ENCODE measurements at regions not wholly inside any gene's neighbourhood (a gene's known extent, or its start where the extent isn't known, plus 50 kb on each side); places are given as distances from the start of the nearest gene placed in this dataset.
A peak's percentile ranks its signal among the peaks of the same experiment; 100 is the strongest.

DNA sequence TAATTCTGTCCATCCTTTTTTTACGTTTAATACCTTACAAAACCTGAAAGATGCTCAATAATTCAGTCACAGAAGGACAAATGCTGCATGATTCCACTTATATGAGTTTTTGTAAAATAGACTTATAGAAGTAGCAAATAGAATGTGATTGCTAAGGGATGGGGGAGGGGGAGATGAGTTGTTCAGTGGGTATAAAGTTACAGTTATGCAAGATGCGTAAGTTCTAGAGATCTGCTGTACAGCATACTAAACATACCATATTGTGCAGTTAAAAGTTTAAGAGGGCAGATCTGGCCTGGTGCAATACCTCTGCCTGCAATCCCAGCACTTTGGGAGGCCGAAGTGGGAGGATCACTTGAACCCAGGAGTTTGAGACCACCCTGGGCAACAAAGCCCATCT, 78.8 kb downstream of the TET3 start:
- H3K4me3 ChIP-seq (ENCODE audit: low read depth, low read length), result no peak overlapping the region
- TF ChIP-seq CTCF (conservative IDR thresholded peaks at IDR 0.05; ENCODE audit: low read depth, low read length), result no peak
- DNase-seq (ENCODE audit: low read depth), result peak; percentile 73

- DNase-seq (ENCODE audit: low read depth), result no peak
- TF ChIP-seq CTCF (conservative IDR thresholded peaks at IDR 0.05; ENCODE audit: low read depth, low read length), result no peak
- H3K4me3 ChIP-seq (ENCODE audit: low read depth, low read length), result no peak overlapping the region
Observed at GRCh38 chr2:74065456-74065855, 80.7 kb downstream of the TET3 start.

DNA sequence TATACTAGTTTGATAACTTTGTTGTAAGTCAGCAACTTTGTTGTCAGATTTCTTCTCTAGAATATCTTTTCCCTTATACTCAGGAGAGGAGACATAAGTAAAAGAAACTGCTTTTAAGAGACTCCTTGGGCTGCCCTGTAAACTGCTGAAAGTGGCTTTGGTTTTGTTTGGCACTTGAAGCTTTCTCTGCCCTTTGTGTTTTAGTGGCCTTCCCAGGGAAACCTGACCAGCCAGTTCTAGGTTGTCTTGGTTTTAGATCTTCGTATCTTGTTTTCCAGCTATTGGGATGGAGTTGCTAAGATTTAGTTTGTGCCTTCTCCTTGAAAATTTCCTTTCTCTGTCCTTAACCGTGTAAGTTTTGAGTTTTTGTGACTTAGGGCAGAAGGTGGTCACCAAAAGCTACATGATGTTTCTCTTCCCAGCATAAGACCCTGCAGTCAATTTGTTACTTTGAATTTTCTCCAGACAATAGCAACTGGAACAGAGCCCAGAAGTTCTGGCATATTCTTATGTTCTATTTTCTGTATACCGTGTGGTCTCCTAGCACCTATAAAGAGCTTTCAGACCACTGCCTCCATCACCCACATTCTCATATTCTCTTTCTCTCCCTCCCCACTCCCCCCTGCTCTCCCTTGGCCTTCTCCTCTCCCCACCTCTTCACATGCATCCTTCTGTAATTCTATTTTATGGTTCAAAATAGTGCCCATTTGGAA, 81.1 kb downstream of the BOLA3 start:
- H3K4me3 ChIP-seq (ENCODE audit: low read depth, low read length), result no peak overlapping the region
- TF ChIP-seq CTCF (conservative IDR thresholded peaks at IDR 0.05; ENCODE audit: low read depth, low read length), result no peak
- DNase-seq (ENCODE audit: low read depth), result peak; percentile 24

DNA sequence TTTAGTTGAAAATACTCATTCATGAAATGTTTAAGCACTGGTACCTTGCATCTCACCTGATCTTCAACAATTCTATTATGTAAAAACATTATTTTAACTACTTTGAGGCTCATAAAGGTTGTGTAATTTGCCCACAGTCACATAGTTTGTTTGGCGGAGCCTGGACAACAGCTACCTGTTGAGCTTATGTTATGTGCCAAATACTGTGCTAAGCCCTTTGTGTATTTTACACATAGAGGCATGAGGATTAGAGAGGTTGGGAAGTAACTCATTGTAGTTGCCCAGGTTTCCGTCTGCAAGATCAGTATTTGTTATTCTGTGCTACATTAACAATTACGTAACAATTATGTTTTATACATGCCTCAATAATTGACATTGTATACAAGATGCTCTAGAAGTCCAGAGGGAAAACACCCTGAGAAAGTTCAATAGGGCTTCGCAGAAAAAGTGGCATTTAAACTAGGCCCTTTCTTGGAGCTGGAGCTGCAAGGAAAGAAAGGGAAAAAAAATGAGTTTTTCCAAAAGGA, 80.4 kb downstream of the BOLA3 start:
- no peak for DNase-seq (ENCODE audit: low read depth)
- no peak for TF ChIP-seq CTCF (conservative IDR thresholded peaks at IDR 0.05; ENCODE audit: low read depth, low read length)
- no peak overlapping the region for H3K4me3 ChIP-seq (ENCODE audit: low read depth, low read length)

- no peak for DNase-seq (ENCODE audit: low read depth)
- TF ChIP-seq CTCF (conservative IDR thresholded peaks at IDR 0.05; ENCODE audit: low read depth, low read length), result no peak
- no peak overlapping the region for H3K4me3 ChIP-seq (ENCODE audit: low read depth, low read length)
Observed at GRCh38 chr2:74070991-74071390, 76.7 kb downstream of the BOLA3 start.

- TF ChIP-seq CTCF (conservative IDR thresholded peaks at IDR 0.05; ENCODE audit: low read depth, low read length), result no peak
- no peak overlapping the region for H3K4me3 ChIP-seq (ENCODE audit: low read depth, low read length)
- DNase-seq (ENCODE audit: low read depth), result no peak
Observed at GRCh38 chr2:74071426-74071825, 76.3 kb downstream of the BOLA3 start.

DNA sequence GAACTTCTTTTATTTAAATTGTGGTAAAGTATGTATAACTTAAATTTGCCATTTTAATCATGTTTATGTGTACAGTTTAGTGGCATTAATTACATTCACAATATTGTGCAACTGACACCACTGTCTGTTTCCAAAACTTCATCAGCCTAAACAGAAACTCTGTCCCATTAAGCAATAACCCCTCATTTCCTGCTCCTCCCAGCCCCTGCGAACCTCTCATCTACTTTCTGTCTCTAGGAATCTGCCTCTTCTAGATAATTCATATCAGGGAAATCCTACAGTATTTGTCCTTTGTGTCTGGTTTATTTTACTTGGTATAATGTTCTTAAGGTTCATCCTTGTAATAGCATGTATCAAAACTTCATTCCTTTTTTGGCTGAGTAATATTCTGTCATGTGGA, 75.1 kb downstream of the BOLA3 start:
- TF ChIP-seq CTCF (conservative IDR thresholded peaks at IDR 0.05; ENCODE audit: low read depth, low read length), result no peak
- no peak overlapping the region for H3K4me3 ChIP-seq (ENCODE audit: low read depth, low read length)
- no peak for DNase-seq (ENCODE audit: low read depth)

All from choroid plexus epithelial cell (primary cell).